PC-3 (cell line): ENCODE measurements at regions not wholly inside any gene's neighbourhood (a gene's known extent, or its start where the extent isn't known, plus 50 kb on each side); places are given as distances from the start of the nearest gene placed in this dataset.

Source experiments
- ATAC-seq: fragments of 200-7000 bp; cut with Tn5 transposase; 2 replicates; pipeline ENCODE4 v1.9.1; 2020; ENCODE audit warnings: mild to moderate bottlenecking, moderate library complexity
- BruUV-seq: library from RNA; stranded (reverse); fragments of 400-500 nt; replicated peaks from 2 replicates; lab custom pipeline; 2021; lab: Mats Ljungman, UMichigan
- CTCF ChIA-PET: fragments of 300-600 bp; sonication (Branson Sonifier 250); formaldehyde crosslinking; loops from one replicate; lab custom pipeline; 2022; ENCODE audit warnings: antibody characterized with exemption; lab: Charles Lee
- POLR2A ChIA-PET: fragments of 300-600 bp; sonication (Branson Sonifier 250); formaldehyde crosslinking; loops from one replicate; lab custom pipeline; 2022; ENCODE audit warnings: antibody characterized with exemption; ENCODE audit not compliant: unreplicated experiment; lab: Charles Lee
- DNase-seq: peaks from one replicate; pipeline ENCODE4 v3.0.0-alpha.2; 2015
- H2AFZ ChIP-seq: fragments of 300-600 bp; sonication (generic); 2 replicates; pipeline ENCODE4 v1.6.0; 2016; ENCODE audit warnings: antibody characterized with exemption, low read length
- H3F3A ChIP-seq: fragments of 300-600 bp; sonication (generic); one replicate; pipeline ENCODE4 v1.6.0; 2017; ENCODE audit warnings: antibody characterized with exemption, low read length, control low read depth, mild to moderate bottlenecking; ENCODE audit not compliant: unreplicated experiment
- H3K27ac ChIP-seq: fragments of 300-600 bp; sonication (generic); 2 replicates; pipeline ENCODE4 v1.5.1; 2016; ENCODE audit warnings: mild to moderate bottlenecking, low read length
- H3K27me3 ChIP-seq: fragments of 300-600 bp; sonication (generic); 2 replicates; pipeline ENCODE4 v1.6.1; 2016; ENCODE audit warnings: low read length, mixed read lengths
- H3K36me3 ChIP-seq: fragments of 300-600 bp; sonication (generic); 2 replicates; pipeline ENCODE4 v1.6.1; 2016; ENCODE audit warnings: low read depth, mixed run types, low read length, mixed read lengths
- H3K4me1 ChIP-seq: fragments of 300-600 bp; sonication (generic); 2 replicates; pipeline ENCODE4 v1.5.1; 2016; ENCODE audit warnings: low read length; ENCODE audit not compliant: insufficient read depth
- H3K4me2 ChIP-seq: fragments of 300-600 bp; sonication (generic); 2 replicates; pipeline ENCODE4 v1.6.0; 2016; ENCODE audit warnings: low read length
- H3K4me3 ChIP-seq: fragments of 300-600 bp; sonication (generic); 2 replicates; pipeline ENCODE4 v1.5.1; 2016; ENCODE audit warnings: mild to moderate bottlenecking, low read length, mixed read lengths
- H3K79me2 ChIP-seq: fragments of 300-600 bp; sonication (generic); 2 replicates; pipeline ENCODE4 v1.6.1; 2017; ENCODE audit warnings: low read length, mixed read lengths
- H3K9ac ChIP-seq: fragments of 300-600 bp; sonication (generic); 2 replicates; pipeline ENCODE4 v1.6.0; 2016; ENCODE audit warnings: mild to moderate bottlenecking, low read length
- H3K9me2 ChIP-seq: fragments of 300-600 bp; sonication (generic); replicated peaks from 2 replicates; pipeline ENCODE4 v1.6.1; 2016; ENCODE audit warnings: mixed run types, low read length, mixed read lengths
- H3K9me3 ChIP-seq: fragments of 300-600 bp; sonication (generic); 2 replicates; pipeline ENCODE4 v1.6.1; 2016; ENCODE audit warnings: low read length, mixed read lengths
- H4K20me1 ChIP-seq: fragments of 300-600 bp; sonication (generic); 2 replicates; pipeline ENCODE4 v1.6.1; 2016; ENCODE audit warnings: low read length, mixed read lengths
- EZH2 ChIP-seq: fragments of 300-600 bp; sonication (generic); IDR thresholded peaks from one replicate; pipeline ENCODE4 v1.6.1; 2017; ENCODE audit warnings: antibody characterized with exemption, mild to moderate bottlenecking, low read length; ENCODE audit not compliant: unreplicated experiment
- EZH2phosphoT487 ChIP-seq: fragments of 300-600 bp; sonication (generic); IDR thresholded peaks from 2 replicates; pipeline ENCODE4 v1.6.1; 2018; ENCODE audit warnings: mild to moderate bottlenecking, antibody characterized with exemption, low read length, borderline replicate concordance
- intact Hi-C: fragments of 100-400 bp; cut with micrococcal nuclease; formaldehyde crosslinking; loops from 2 replicates; pipeline ENCODE4 v1.9.0; 2023
- TF ChIP-seq, protein P1 (sequence below): fragments of 300-600 bp; sonication (generic); conservative IDR thresholded peaks from 2 replicates; pipeline ENCODE4 v1.5.1; 2017; ENCODE audit warnings: antibody characterized with exemption, low read depth, mild to moderate bottlenecking, low read length

DNA sequence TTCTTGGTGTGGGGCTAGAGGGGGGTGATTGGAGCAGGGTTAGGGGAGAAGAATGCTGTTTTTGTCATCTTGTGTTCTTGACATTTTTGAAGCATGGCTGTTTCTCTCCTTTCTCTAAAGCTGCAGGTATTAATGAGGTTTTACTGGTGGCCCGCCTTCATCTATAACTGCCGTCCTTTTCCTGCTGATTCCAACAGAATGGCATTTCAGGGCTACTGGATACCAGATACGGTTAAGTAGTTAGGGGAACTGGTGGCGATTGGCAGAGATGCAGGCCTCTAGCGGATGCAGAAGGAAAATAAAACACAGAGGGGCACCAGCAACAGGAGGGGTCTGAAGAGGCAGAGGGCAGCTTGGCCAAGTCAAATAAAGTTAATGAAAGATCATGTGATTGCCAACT is 89.7 kb upstream of the EEF1E1 start:
- H3K4me3 ChIP-seq, result no peak overlapping the region
- ATAC-seq (no peak), DNase-seq (no peak)
- BruUV-seq, result no TSS peak
- no peaks in the 10 kb centered on the region for H3K9me3 ChIP-seq
- H3F3A ChIP-seq, result no peaks in the 10 kb centered on the region
- H4K20me1 ChIP-seq, result no peaks in the 10 kb centered on the region
- no peak overlapping the region for H3K9ac ChIP-seq
- H3K4me2 ChIP-seq, result no peak overlapping the region
- no peaks in the 10 kb centered on the region for H3K4me1 ChIP-seq
- intact Hi-C loops, result no loop called here
- no peak overlapping the region for H3K27ac ChIP-seq
- no peak overlapping the region for H2AFZ ChIP-seq
- no peaks in the 10 kb centered on the region for H3K9me2 ChIP-seq
- no peaks in the 10 kb centered on the region for H3K36me3 ChIP-seq
- TF ChIP-seq EZH2phosphoT487 (no peak), EZH2 (no peak)
- TF ChIP-seq, protein P1, sequence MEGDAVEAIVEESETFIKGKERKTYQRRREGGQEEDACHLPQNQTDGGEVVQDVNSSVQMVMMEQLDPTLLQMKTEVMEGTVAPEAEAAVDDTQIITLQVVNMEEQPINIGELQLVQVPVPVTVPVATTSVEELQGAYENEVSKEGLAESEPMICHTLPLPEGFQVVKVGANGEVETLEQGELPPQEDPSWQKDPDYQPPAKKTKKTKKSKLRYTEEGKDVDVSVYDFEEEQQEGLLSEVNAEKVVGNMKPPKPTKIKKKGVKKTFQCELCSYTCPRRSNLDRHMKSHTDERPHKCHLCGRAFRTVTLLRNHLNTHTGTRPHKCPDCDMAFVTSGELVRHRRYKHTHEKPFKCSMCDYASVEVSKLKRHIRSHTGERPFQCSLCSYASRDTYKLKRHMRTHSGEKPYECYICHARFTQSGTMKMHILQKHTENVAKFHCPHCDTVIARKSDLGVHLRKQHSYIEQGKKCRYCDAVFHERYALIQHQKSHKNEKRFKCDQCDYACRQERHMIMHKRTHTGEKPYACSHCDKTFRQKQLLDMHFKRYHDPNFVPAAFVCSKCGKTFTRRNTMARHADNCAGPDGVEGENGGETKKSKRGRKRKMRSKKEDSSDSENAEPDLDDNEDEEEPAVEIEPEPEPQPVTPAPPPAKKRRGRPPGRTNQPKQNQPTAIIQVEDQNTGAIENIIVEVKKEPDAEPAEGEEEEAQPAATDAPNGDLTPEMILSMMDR, result no peak
- peaks cover 75% of the 10 kb centered on the region for H3K27me3 ChIP-seq
- POLR2A ChIA-PET, result no interaction called here
- no peaks in the 10 kb centered on the region for H3K79me2 ChIP-seq
- CTCF ChIA-PET, result no interaction called here

DNA sequence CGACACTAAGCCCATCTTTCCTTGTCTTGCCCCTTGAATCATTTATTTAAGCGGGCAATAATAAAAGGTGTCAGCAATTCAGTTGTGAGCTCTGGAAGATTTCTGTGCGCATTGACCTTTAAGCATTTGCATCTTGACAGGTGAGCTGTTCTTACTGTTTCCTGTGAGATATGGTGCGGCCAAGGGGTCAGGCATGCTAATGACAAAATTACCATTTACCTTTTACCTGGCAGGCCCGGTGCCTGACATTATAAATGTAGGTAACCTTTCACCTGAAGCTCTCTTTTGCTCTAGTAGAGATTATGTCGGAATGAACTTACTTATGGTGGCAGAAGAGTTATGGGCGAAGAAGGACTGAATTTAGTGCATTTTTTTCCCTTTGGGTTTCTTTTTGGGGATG is 89.3 kb upstream of the EEF1E1 start:
- ChIA-PET POLR2A (no interaction called here), CTCF (no interaction called here)
- no peak overlapping the region for H3K9ac ChIP-seq
- DNase-seq, result no peak
- no peak overlapping the region for H3K4me3 ChIP-seq
- no peaks in the 10 kb centered on the region for H3K36me3 ChIP-seq
- peaks cover 75% of the 10 kb centered on the region for H3K27me3 ChIP-seq
- H3K9me3 ChIP-seq, result no peaks in the 10 kb centered on the region
- H2AFZ ChIP-seq, result no peak overlapping the region
- ATAC-seq, result no peak
- no TSS peak for BruUV-seq
- no peaks in the 10 kb centered on the region for H3K9me2 ChIP-seq
- H3F3A ChIP-seq, result no peaks in the 10 kb centered on the region
- H3K79me2 ChIP-seq, result no peaks in the 10 kb centered on the region
- H4K20me1 ChIP-seq, result no peaks in the 10 kb centered on the region
- TF ChIP-seq EZH2, result no peak
- no peak for TF ChIP-seq EZH2phosphoT487
- TF ChIP-seq, protein P1, result no peak
- intact Hi-C loops, result no loop called here
- no peaks in the 10 kb centered on the region for H3K4me1 ChIP-seq
- no peak overlapping the region for H3K27ac ChIP-seq
- H3K4me2 ChIP-seq, result no peak overlapping the region

DNA sequence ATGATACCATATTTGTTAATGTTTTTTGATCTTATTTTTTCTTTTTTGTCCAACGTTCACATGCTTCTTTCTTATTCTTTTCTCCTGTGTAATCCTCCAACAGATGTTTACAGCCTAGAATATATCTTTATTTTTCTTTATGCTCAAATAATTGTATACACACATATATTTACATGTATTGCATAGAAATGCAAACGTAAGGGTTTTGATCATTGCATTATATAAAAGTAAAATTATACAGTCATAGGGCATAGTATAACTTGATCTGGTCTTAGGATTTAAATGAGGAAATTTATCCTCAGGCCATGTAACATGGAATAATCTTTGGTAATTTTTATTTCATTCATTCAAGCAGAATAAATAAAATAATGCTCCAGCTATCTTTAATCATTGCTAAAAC is 84.9 kb upstream of the EEF1E1 start:
- POLR2A ChIA-PET, result no interaction called here
- TF ChIP-seq EZH2, result no peak
- no peak for TF ChIP-seq EZH2phosphoT487
- H3K27ac ChIP-seq, result no peak overlapping the region
- peaks cover 69% of the 10 kb centered on the region for H3K27me3 ChIP-seq
- H3F3A ChIP-seq, result no peaks in the 10 kb centered on the region
- no peaks in the 10 kb centered on the region for H3K9me2 ChIP-seq
- no peak overlapping the region for H2AFZ ChIP-seq
- H3K79me2 ChIP-seq, result no peaks in the 10 kb centered on the region
- H3K9ac ChIP-seq, result no peak overlapping the region
- no peak overlapping the region for H3K4me3 ChIP-seq
- H3K36me3 ChIP-seq, result no peaks in the 10 kb centered on the region
- H3K4me2 ChIP-seq, result no peak overlapping the region
- intact Hi-C loops, result no loop called here
- H3K4me1 ChIP-seq, result no peaks in the 10 kb centered on the region
- H4K20me1 ChIP-seq, result no peaks in the 10 kb centered on the region
- ATAC-seq (no peak), DNase-seq (no peak)
- no TSS peak for BruUV-seq
- H3K9me3 ChIP-seq, result no peaks in the 10 kb centered on the region
- CTCF ChIA-PET, result no interaction called here
